GM21515 (cell line): ENCODE measurements at regions not wholly inside any gene's neighbourhood (a gene's known extent, or its start where the extent isn't known, plus 50 kb on each side); places are given as distances from the start of the nearest gene placed in this dataset.
"Not testable (repeated sequence)": the region's sequence is repeated elsewhere in the genome, so short reads cannot be mapped to it uniquely, and the experiment has no call there.

Source experiments
- ATAC-seq: cut with Tn5 transposase; IDR thresholded peaks from one replicate; pipeline ENCODE4 v1.9.1; 2021; ENCODE audit not compliant: unreplicated experiment

- ATAC-seq: no peak
Measured at GRCh38 chr4:151866592-151866918, 105.7 kb upstream of the GATB start.

- no peak for ATAC-seq
Measured at GRCh38 chr4:151865744-151866591, 105.2 kb upstream of the GATB start.

GRCh38 chr4:151865312-151865711 lies 104.5 kb upstream of the GATB start:
- no peak for ATAC-seq

GRCh38 chr4:151864068-151864467 lies 103.3 kb upstream of the GATB start:
- ATAC-seq: no peak

- ATAC-seq: no peak
Measured at GRCh38 chr4:151862766-151863165, 102.0 kb upstream of the GATB start.

- no peak for ATAC-seq
Measured at GRCh38 chr4:151860561-151861093, 99.8 kb upstream of the GATB start.

- no peak for ATAC-seq
Measured at GRCh38 chr4:151859641-151860040, 98.8 kb upstream of the GATB start.

- ATAC-seq: no peak
Measured at GRCh38 chr4:151858356-151858755, 97.5 kb upstream of the GATB start.

- ATAC-seq: no peak
Measured at GRCh38 chr4:151857368-151857767, 96.6 kb upstream of the GATB start.

GRCh38 chr4:151855747-151856146 lies 94.9 kb upstream of the GATB start:
- ATAC-seq: no peak

GRCh38 chr4:151854731-151855130 lies 93.9 kb upstream of the GATB start:
- no peak for ATAC-seq

GRCh38 chr4:151853034-151853433 lies 92.2 kb upstream of the GATB start:
- ATAC-seq: no peak

- no peak for ATAC-seq
Measured at GRCh38 chr4:151852202-151852601, 91.4 kb upstream of the GATB start.

GRCh38 chr4:151851354-151851753 lies 90.5 kb upstream of the GATB start:
- no peak for ATAC-seq

GRCh38 chr4:151850791-151851213 lies 90.0 kb upstream of the GATB start:
- no peak for ATAC-seq

GRCh38 chr4:151845551-151845950 lies 84.7 kb upstream of the GATB start:
- ATAC-seq: not testable (repeated sequence)

- ATAC-seq: no peak
Measured at GRCh38 chr4:151842430-151843079, 81.7 kb upstream of the GATB start.

GRCh38 chr4:151841107-151841506 lies 80.3 kb upstream of the GATB start:
- ATAC-seq: no peak

GRCh38 chr4:151835467-151835866 lies 74.7 kb upstream of the GATB start:
- no peak for ATAC-seq

- ATAC-seq: no peak
Measured at GRCh38 chr4:151833174-151833573, 72.4 kb upstream of the GATB start.

GRCh38 chr4:151831526-151831925 lies 70.7 kb upstream of the GATB start:
- ATAC-seq: no peak

GRCh38 chr4:151830168-151830567 lies 69.4 kb upstream of the GATB start:
- ATAC-seq: no peak
